ENCODE measurements at regions not wholly inside any gene's neighbourhood (a gene's known extent, or its start where the extent isn't known, plus 50 kb on each side); places are given as distances from the start of the nearest gene placed in this dataset.

- Histone ChIP-seq H2AK9ac (replicated peaks; ENCODE audit: low read depth, low read length, poor library complexity) (no peak overlapping the region), H3K9me3 (ENCODE audit: control insufficient read depth, insufficient read depth, low read length) (peaks cover 6% of the 10 kb centered on the region), H3K14ac (replicated peaks; ENCODE audit: low read depth, low read length) (no peak overlapping the region), H2BK20ac (ENCODE audit: low read depth, low read length) (no peak overlapping the region), H3K18ac (ENCODE audit: low read depth, low read length) (no peak overlapping the region), H3K4ac (ENCODE audit: low read depth, low read length) (no peak overlapping the region), H3K9ac (ENCODE audit: low read depth, low read length) (no peak overlapping the region), H3K4me2 (ENCODE audit: low read depth, low read length) (no peak overlapping the region), H3K23ac (ENCODE audit: low read depth, low read length) (no peak overlapping the region), H3K27ac (ENCODE audit: insufficient read depth, low read length) (no peak overlapping the region), H4K20me1 (ENCODE audit: insufficient read depth, low read length) (no peaks in the 10 kb centered on the region), H2BK5ac (ENCODE audit: low read depth, low read length, poor library complexity, severe bottlenecking) (no peak overlapping the region), H3K56ac (ENCODE audit: extremely low read depth, insufficient read depth, low read length) (no peak overlapping the region), H4K8ac (ENCODE audit: low read depth in 2 of 2, low read length in 2 of 2) (no peak overlapping the region), H3K4me3 (ENCODE audit: insufficient read depth, low read depth, low read length) (no peak overlapping the region), H3K9me1 (ENCODE audit: insufficient read depth, low read length) (no peaks in the 10 kb centered on the region), H3K36me3 (ENCODE audit: control insufficient read depth, insufficient read depth, low read length) (no peaks in the 10 kb centered on the region), H3K27me3 (ENCODE audit: control insufficient read depth, insufficient read depth, low read length) (no peaks in the 10 kb centered on the region), H2AK5ac (ENCODE audit: low read depth, low read length) (no peak overlapping the region), H3K79me1 (ENCODE audit: low read depth in 1 of 2, low read length in 2 of 2) (no peaks in the 10 kb centered on the region), H4K5ac (ENCODE audit: low read depth, low read length) (no peak overlapping the region), H2BK120ac (ENCODE audit: low read depth, low read length) (no peak overlapping the region), H3K4me1 (ENCODE audit: control insufficient read depth, insufficient read depth, low read length) (no peaks in the 10 kb centered on the region), H4K91ac (ENCODE audit: insufficient read depth, low read depth, low read length) (no peak overlapping the region), H2AFZ (replicated peaks; ENCODE audit: low read length, poor library complexity) (no peak overlapping the region), H2BK15ac (ENCODE audit: low read depth, low read length) (no peak overlapping the region)
- ChIA-PET POLR2A (ENCODE audit: unreplicated experiment) (no interaction called here), CTCF (no interaction called here)
- WGBS, 2 experiments (ENCODE audit: extremely low coverage in 2 of 2, insufficient read length in 1 of 2) = 0% methylated on average over 1 of the region's 4 CpGs; no CpG with 5 or more reads in 1 of the 2 experiments
- ATAC-seq (ENCODE audit: low read depth) = no peak
- no TSS peak for BruUV-seq (replicated peaks)
- TF ChIP-seq MAFK (IDR thresholded peaks at IDR 0.05; ENCODE audit: low read depth, low read length) (no peak), MXI1 (IDR thresholded peaks at IDR 0.05; ENCODE audit: borderline replicate concordance, low read depth, low read length) (no peak), BHLHE40 (IDR thresholded peaks at IDR 0.05; ENCODE audit: low read depth, low read length) (no peak), ELK1 (IDR thresholded peaks at IDR 0.05; ENCODE audit: borderline replicate concordance, low read depth, low read length) (no peak), RCOR1 (IDR thresholded peaks at IDR 0.05; ENCODE audit: insufficient replicate concordance, low read length) (no peak), POLR2A (IDR thresholded peaks at IDR 0.05; ENCODE audit: low read depth, low read length) (no peak), NFE2L2 (IDR thresholded peaks at IDR 0.05; ENCODE audit: low read depth, low read length) (no peak), CTCF (conservative IDR thresholded peaks at IDR 0.05; ENCODE audit: low read depth, low read length) (no peak), FOS (IDR thresholded peaks at IDR 0.05; ENCODE audit: low read depth, low read length) (no peak), CEBPB (IDR thresholded peaks at IDR 0.05; ENCODE audit: low read depth, low read length) (no peak), CHD1 (IDR thresholded peaks at IDR 0.05; ENCODE audit: low read depth, low read length) (no peak), MAZ (IDR thresholded peaks at IDR 0.05; ENCODE audit: borderline replicate concordance, low read depth, low read length) (no peak)
- dilution Hi-C loops (cut with HindIII; ENCODE audit: low sequenced_read_pairs, unreplicated experiment) = no loop called here
- intact Hi-C loops (cut with micrococcal nuclease) = no loop called here
- no peak for DNase-seq
- in situ Hi-C loops (cut with MboI; ENCODE audit: low sequenced_read_pairs) = no loop called here
Measured at GRCh38 chr13:103373916-103374315, 307.7 kb upstream of the SLC10A2 start.

All from IMR-90 (cell line).